ENCODE measurements at regions not wholly inside any gene's neighbourhood (a gene's known extent, or its start where the extent isn't known, plus 50 kb on each side); places are given as distances from the start of the nearest gene placed in this dataset.

DNA sequence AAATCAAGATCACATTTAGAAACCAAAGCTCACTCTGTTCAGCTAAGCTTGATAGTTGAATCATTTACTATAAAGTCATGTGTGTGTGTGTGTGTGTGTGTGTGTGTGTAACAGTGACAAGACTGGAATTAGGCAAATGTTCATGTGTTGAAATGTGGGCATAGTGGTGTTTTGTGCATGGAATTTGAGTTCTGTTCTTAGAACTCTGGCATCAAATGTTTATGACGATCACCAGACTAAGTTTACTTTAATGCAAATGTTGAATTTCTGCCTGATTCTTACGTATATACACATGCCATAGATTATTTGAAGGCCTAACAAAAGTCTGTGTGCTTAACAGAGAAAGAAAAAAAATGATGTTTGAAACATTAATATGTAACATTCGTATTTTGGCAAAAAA, 72.8 kb upstream of the COL5A1 start:
- no peaks in the 10 kb centered on the region for H3K27me3 ChIP-seq (ENCODE audit: control insufficient read depth in 1 of 2, insufficient read depth in 1 of 2, low read length in 2 of 2)
- WGBS: 60% methylated on average over 1 of the region's 3 CpGs
- H2BK5ac ChIP-seq (ENCODE audit: low read depth, low read length, poor library complexity, severe bottlenecking): no peak overlapping the region
- H3K4me3 ChIP-seq (ENCODE audit: insufficient read depth in 1 of 2, low read depth in 1 of 2, low read length in 2 of 2): no peak overlapping the region
- H3K9me3 ChIP-seq (ENCODE audit: control insufficient read depth, low read length): peaks cover 13% of the 10 kb centered on the region
- H3K36me3 ChIP-seq (ENCODE audit: control insufficient read depth in 1 of 2, insufficient read depth in 2 of 2, low read depth in 1 of 2, low read length in 2 of 2): no peaks in the 10 kb centered on the region
- no peak overlapping the region for H3K27ac ChIP-seq (ENCODE audit: low read length, poor library complexity, severe bottlenecking)
- H2AFZ ChIP-seq (ENCODE audit: low read depth, low read length): no peak overlapping the region
- no peak overlapping the region for H4K91ac ChIP-seq (ENCODE audit: low read length)
- H3K4ac ChIP-seq (ENCODE audit: low read depth in 1 of 2, low read length in 2 of 2): no peak overlapping the region
- no peak overlapping the region for H3K23ac ChIP-seq (ENCODE audit: low read length in 2 of 2)
- no peak overlapping the region for H3K18ac ChIP-seq (ENCODE audit: low read depth in 1 of 2, low read length in 2 of 2)
- H3K9ac ChIP-seq (ENCODE audit: low read length): no peak overlapping the region
- no peak overlapping the region for H2BK120ac ChIP-seq (ENCODE audit: low read depth, low read length)
- H3K4me1 ChIP-seq (ENCODE audit: control insufficient read depth, insufficient read depth, low read depth, low read length): peaks cover 11% of the 10 kb centered on the region
- H2AK5ac ChIP-seq (ENCODE audit: low read length, severe bottlenecking): no peak overlapping the region
- H3K79me1 ChIP-seq (replicated peaks; ENCODE audit: low read length, poor library complexity, severe bottlenecking): no peaks in the 10 kb centered on the region
- H4K8ac ChIP-seq (ENCODE audit: low read length): no peak overlapping the region
- no peak overlapping the region for H3K4me2 ChIP-seq (ENCODE audit: low read length, poor library complexity, severe bottlenecking)
- H3K14ac ChIP-seq (ENCODE audit: low read length in 2 of 2): no peak overlapping the region
- peak; percentile 43 for DNase-seq
- H2BK12ac ChIP-seq (ENCODE audit: low read length in 2 of 2): no peak overlapping the region
- no peak overlapping the region for H2BK15ac ChIP-seq (ENCODE audit: low read depth, poor library complexity, severe bottlenecking)

DNA sequence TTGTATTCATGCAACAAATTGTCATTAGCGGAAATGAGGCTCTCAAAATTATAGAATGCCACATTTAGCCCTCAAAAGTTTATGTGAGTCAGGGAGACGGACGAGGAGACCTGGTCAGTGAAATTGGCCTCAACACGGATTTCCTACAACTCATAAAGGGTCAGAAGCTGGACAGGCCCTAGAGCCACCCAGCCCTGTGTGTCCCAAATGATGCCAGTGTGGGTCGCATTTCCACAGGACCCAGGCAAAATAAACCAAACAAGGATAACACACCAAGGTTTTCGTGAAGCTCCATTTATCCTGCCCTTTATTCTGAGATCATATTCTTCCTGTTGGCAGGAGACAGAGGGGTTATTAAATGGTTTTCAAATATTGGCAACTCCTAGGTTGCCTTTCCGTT, 72.0 kb upstream of the COL5A1 start:
- 81% methylated on average over 6 of the region's 7 CpGs for WGBS
- peaks cover 8% of the 10 kb centered on the region for H3K4me1 ChIP-seq (ENCODE audit: control insufficient read depth, insufficient read depth, low read depth, low read length)
- no peak overlapping the region for H3K18ac ChIP-seq (ENCODE audit: low read depth in 1 of 2, low read length in 2 of 2)
- H3K4me3 ChIP-seq (ENCODE audit: insufficient read depth in 1 of 2, low read depth in 1 of 2, low read length in 2 of 2): no peak overlapping the region
- no peak for DNase-seq
- no peak overlapping the region for H2BK15ac ChIP-seq (ENCODE audit: low read depth, poor library complexity, severe bottlenecking)
- no peak overlapping the region for H3K9ac ChIP-seq (ENCODE audit: low read length)
- H3K27ac ChIP-seq (ENCODE audit: low read length, poor library complexity, severe bottlenecking): no peak overlapping the region
- no peak overlapping the region for H2AFZ ChIP-seq (ENCODE audit: low read depth, low read length)
- H3K4ac ChIP-seq (ENCODE audit: low read depth in 1 of 2, low read length in 2 of 2): no peak overlapping the region
- H3K23ac ChIP-seq (ENCODE audit: low read length in 2 of 2): no peak overlapping the region
- no peaks in the 10 kb centered on the region for H3K79me1 ChIP-seq (replicated peaks; ENCODE audit: low read length, poor library complexity, severe bottlenecking)
- no peak overlapping the region for H3K14ac ChIP-seq (ENCODE audit: low read length in 2 of 2)
- H3K4me2 ChIP-seq (ENCODE audit: low read length, poor library complexity, severe bottlenecking): no peak overlapping the region
- no peaks in the 10 kb centered on the region for H3K36me3 ChIP-seq (ENCODE audit: control insufficient read depth in 1 of 2, insufficient read depth in 2 of 2, low read depth in 1 of 2, low read length in 2 of 2)
- H3K27me3 ChIP-seq (ENCODE audit: control insufficient read depth in 1 of 2, insufficient read depth in 1 of 2, low read length in 2 of 2): no peaks in the 10 kb centered on the region
- H2BK5ac ChIP-seq (ENCODE audit: low read depth, low read length, poor library complexity, severe bottlenecking): no peak overlapping the region
- H4K91ac ChIP-seq (ENCODE audit: low read length): no peak overlapping the region
- H3K9me3 ChIP-seq (ENCODE audit: control insufficient read depth, low read length): peaks cover 13% of the 10 kb centered on the region
- no peak overlapping the region for H2BK120ac ChIP-seq (ENCODE audit: low read depth, low read length)
- peak overlapping the region; percentile 14 for H4K8ac ChIP-seq (ENCODE audit: low read length)
- peak overlapping the region in 1 of 2 experiments; percentile 90 for H2BK12ac ChIP-seq (ENCODE audit: low read length in 2 of 2)
- H2AK5ac ChIP-seq (ENCODE audit: low read length, severe bottlenecking): no peak overlapping the region

DNA sequence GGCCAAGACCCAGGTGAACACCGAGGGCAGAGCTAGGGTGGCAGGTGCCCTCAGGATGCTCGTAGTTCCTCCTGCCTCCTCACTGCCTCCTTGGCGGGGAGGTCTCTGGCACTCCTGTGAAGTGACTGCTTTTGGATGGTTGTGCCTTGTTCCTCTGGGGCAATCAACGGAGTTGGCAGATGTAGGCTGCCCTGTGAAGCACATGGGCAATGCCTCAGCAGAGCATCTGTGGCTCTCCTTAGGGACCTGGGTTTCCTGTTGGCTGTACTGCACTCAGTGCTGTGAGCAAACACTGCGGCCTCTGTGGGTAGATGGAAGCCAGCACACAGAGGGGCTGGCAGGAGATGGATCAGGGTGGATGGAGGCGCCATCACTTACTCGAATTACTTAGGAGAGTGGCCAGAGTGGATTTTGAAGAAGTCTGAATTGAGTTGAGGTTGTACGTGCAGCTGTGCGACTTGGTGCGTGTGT, 71.4 kb upstream of the COL5A1 start:
- H3K9ac ChIP-seq (ENCODE audit: low read length): no peak overlapping the region
- no peak overlapping the region for H2BK15ac ChIP-seq (ENCODE audit: low read depth, poor library complexity, severe bottlenecking)
- H3K14ac ChIP-seq (ENCODE audit: low read length in 2 of 2): peak overlapping the region in 1 of 2 experiments; percentile 6
- peak overlapping the region in 1 of 2 experiments; percentile 35 for H3K4ac ChIP-seq (ENCODE audit: low read depth in 1 of 2, low read length in 2 of 2)
- H4K8ac ChIP-seq (ENCODE audit: low read length): peak overlapping the region; percentile 19
- no peak overlapping the region for H2BK5ac ChIP-seq (ENCODE audit: low read depth, low read length, poor library complexity, severe bottlenecking)
- H3K9me3 ChIP-seq (ENCODE audit: control insufficient read depth, low read length): peaks cover 13% of the 10 kb centered on the region
- no peak overlapping the region for H3K23ac ChIP-seq (ENCODE audit: low read length in 2 of 2)
- H2BK120ac ChIP-seq (ENCODE audit: low read depth, low read length): no peak overlapping the region
- no peak overlapping the region for H2AFZ ChIP-seq (ENCODE audit: low read depth, low read length)
- peaks cover 11% of the 10 kb centered on the region for H3K4me1 ChIP-seq (ENCODE audit: control insufficient read depth, insufficient read depth, low read depth, low read length)
- DNase-seq: no peak
- no peak overlapping the region for H3K4me3 ChIP-seq (ENCODE audit: insufficient read depth in 1 of 2, low read depth in 1 of 2, low read length in 2 of 2)
- H4K91ac ChIP-seq (ENCODE audit: low read length): peak overlapping the region; percentile 70
- no peak overlapping the region for H3K4me2 ChIP-seq (ENCODE audit: low read length, poor library complexity, severe bottlenecking)
- peak overlapping the region; percentile 57 to 83 for H2BK12ac ChIP-seq (ENCODE audit: low read length in 2 of 2)
- 94% methylated on average over 10 of the region's 10 CpGs for WGBS
- no peak overlapping the region for H3K27ac ChIP-seq (ENCODE audit: low read length, poor library complexity, severe bottlenecking)
- H3K36me3 ChIP-seq (ENCODE audit: control insufficient read depth in 1 of 2, insufficient read depth in 2 of 2, low read depth in 1 of 2, low read length in 2 of 2): no peaks in the 10 kb centered on the region
- peaks cover 0 to under 1% of the 10 kb centered on the region in 2 experiments for H3K27me3 ChIP-seq (ENCODE audit: control insufficient read depth in 1 of 2, insufficient read depth in 1 of 2, low read length in 2 of 2)
- H3K79me1 ChIP-seq (replicated peaks; ENCODE audit: low read length, poor library complexity, severe bottlenecking): no peaks in the 10 kb centered on the region
- peak overlapping the region; percentile 58 to 83 for H3K18ac ChIP-seq (ENCODE audit: low read depth in 1 of 2, low read length in 2 of 2)
- peak overlapping the region; percentile 49 for H2AK5ac ChIP-seq (ENCODE audit: low read length, severe bottlenecking)

DNA sequence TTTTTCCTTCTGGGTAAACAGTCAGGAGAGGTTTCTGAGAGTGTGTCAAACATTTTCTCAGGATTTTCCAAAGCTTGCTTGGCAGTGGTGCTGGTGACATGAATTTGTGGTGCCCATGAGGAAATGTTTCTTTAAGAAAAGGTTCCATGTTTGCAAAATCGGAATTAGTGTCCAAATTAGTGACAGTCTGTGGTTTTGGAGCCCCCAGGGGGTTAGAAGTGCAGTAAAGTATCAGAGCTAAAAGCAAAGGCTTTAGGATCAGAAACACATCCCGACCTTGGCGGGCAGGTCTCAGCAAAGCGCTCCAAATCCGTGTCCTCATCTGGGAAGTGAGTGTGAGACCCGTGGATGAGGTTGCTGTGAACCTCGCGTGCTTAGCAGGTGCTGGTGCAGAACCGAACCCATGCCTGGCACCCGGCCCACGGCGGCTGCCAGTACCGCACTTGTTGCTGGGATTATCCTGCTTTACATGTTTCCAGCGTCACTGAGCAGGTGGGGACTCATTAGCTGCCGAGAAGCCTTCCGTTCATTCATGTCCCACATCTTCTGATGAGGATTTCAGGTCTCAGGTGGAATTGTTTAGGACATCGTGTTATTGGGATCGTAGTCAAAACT, 70.8 kb upstream of the COL5A1 start:
- Histone ChIP-seq H2BK12ac (ENCODE audit: low read length in 2 of 2) (peak overlapping the region; percentile 8 to 47), H2AFZ (ENCODE audit: low read depth, low read length) (no peak overlapping the region), H3K4me1 (ENCODE audit: control insufficient read depth, insufficient read depth, low read depth, low read length) (peaks cover 15% of the 10 kb centered on the region), H3K18ac (ENCODE audit: low read depth in 1 of 2, low read length in 2 of 2) (no peak overlapping the region), H3K4me3 (ENCODE audit: insufficient read depth in 1 of 2, low read depth in 1 of 2, low read length in 2 of 2) (no peak overlapping the region), H4K8ac (ENCODE audit: low read length) (no peak overlapping the region), H3K4me2 (ENCODE audit: low read length, poor library complexity, severe bottlenecking) (no peak overlapping the region), H3K14ac (ENCODE audit: low read length in 2 of 2) (no peak overlapping the region), H2BK15ac (ENCODE audit: low read depth, poor library complexity, severe bottlenecking) (no peak overlapping the region), H3K36me3 (ENCODE audit: control insufficient read depth in 1 of 2, insufficient read depth in 2 of 2, low read depth in 1 of 2, low read length in 2 of 2) (no peaks in the 10 kb centered on the region), H3K9ac (ENCODE audit: low read length) (no peak overlapping the region), H3K9me3 (ENCODE audit: control insufficient read depth, low read length) (peaks cover 13% of the 10 kb centered on the region), H3K79me1 (replicated peaks; ENCODE audit: low read length, poor library complexity, severe bottlenecking) (no peaks in the 10 kb centered on the region), H3K27me3 (ENCODE audit: control insufficient read depth in 1 of 2, insufficient read depth in 1 of 2, low read length in 2 of 2) (peaks cover 0 to 7% of the 10 kb centered on the region in 2 experiments), H2AK5ac (ENCODE audit: low read length, severe bottlenecking) (no peak overlapping the region), H3K4ac (ENCODE audit: low read depth in 1 of 2, low read length in 2 of 2) (no peak overlapping the region), H2BK120ac (ENCODE audit: low read depth, low read length) (no peak overlapping the region), H2BK5ac (ENCODE audit: low read depth, low read length, poor library complexity, severe bottlenecking) (no peak overlapping the region), H4K91ac (ENCODE audit: low read length) (no peak overlapping the region), H3K27ac (ENCODE audit: low read length, poor library complexity, severe bottlenecking) (no peak overlapping the region), H3K23ac (ENCODE audit: low read length in 2 of 2) (no peak overlapping the region)
- 88% methylated on average over 18 of the region's 18 CpGs for WGBS
- DNase-seq: no peak
